Pancreas (tissue), 10 donors: ENCODE measurements at regions not wholly inside any gene's neighbourhood (a gene's known extent, or its start where the extent isn't known, plus 50 kb on each side); places are given as distances from the start of the nearest gene placed in this dataset.

Experiments
- ATAC-seq, 4 donors: fragments of 200-7000 bp; cut with Tn5 transposase; one replicate each; pipeline versions ENCODE4 v1.8.0 to v1.9.1; 2020; ENCODE audit warnings: mild to moderate bottlenecking in 4 of 4, moderate library complexity in 4 of 4
- DNase-seq, 6 donors: peaks; one replicate each; pipeline ENCODE4 v3.0.0-alpha.2; 2020
- FAIRE-seq: peaks from 2 replicates; lab custom pipeline; 2012; peaks lifted over from hg19 to GRCh38; lab: Jason Lieb, UNC
- H3K27ac ChIP-seq, 4 donors: fragments of 200-600 bp; sonication (generic); 1 replicate in 3 of 4; 2 replicates in 1 of 4; pipeline versions ENCODE4 v1.5.0 to v1.8.0; 2020
- H3K27me3 ChIP-seq, 4 donors: fragments of 200-600 bp; one replicate each; pipeline ENCODE4 v1.8.0; 2021
- H3K36me3 ChIP-seq, 3 donors: fragments of 200-600 bp; sonication (generic) in 1 of 3; one replicate each; pipeline versions ENCODE4 v1.5.0 to v1.8.0; 2020 to 2021
- H3K4me1 ChIP-seq, 3 donors: fragments of 200-600 bp; one replicate each; pipeline ENCODE4 v1.8.0; 2021
- H3K4me3 ChIP-seq, 4 donors: fragments of 200-600 bp; sonication (generic) in 2 of 4; one replicate each; pipeline versions ENCODE4 v1.5.0 to v1.8.0; 2020 to 2021
- H3K9me3 ChIP-seq, 4 donors: fragments of 200-600 bp; one replicate each; pipeline ENCODE4 v1.8.0; 2021
- CTCF ChIP-seq, 4 donors: fragments of 200-600 bp; sonication (generic) in 3 of 4; IDR thresholded peaks; one replicate each; pipeline versions ENCODE4 v1.5.0 to v1.8.0; 2021; ENCODE audit warnings: antibody characterized with exemption in 4 of 4
- WGBS, 2 donors: extraction: QIAGEN DNeasy Blood & Tissue Kit; methylation state at CpG; one replicate each; pipeline ENCODE4 v1.1.7; 2013; 5-methylcytosine and 5-hydroxymethylcytosine counted together
- intact Hi-C, 3 donors: fragments of 100-400 bp; cut with DNase I; formaldehyde crosslinking; loops; one replicate each; pipeline versions ENCODE4 v1.11.1 to v1.14.2; 2022
- donor health status: healthy with polysubstance abuse.
- donor health status: DM: no; HTN: no; CAD: no; lungs with moderate emphysema.
- donor health status: DM: no; HTN: no; CAD: no.
- donor health status: control.
- donor health status: control.
- donor health status: Bipolar disorder and iron deficiency.
- donor health status: DM: yes; HTN: yes; CAD: no.
- donor health status: DM: no; HTN: no; CAD: no.
- donor health status: DM: no; HTN: no; CAD: no.
- donor health status: DM: yes; HTN: yes; CAD: no.

- no peak overlapping the region for H3K4me3 ChIP-seq
- WGBS, 2 donors: 50 to 62% methylated on average over 3 of the region's 3 CpGs
- no peak for TF ChIP-seq CTCF (IDR thresholded peaks at IDR 0.05)
- no peaks in the 10 kb centered on the region for H3K36me3 ChIP-seq
- no peaks in the 10 kb centered on the region for H3K9me3 ChIP-seq
- H3K27me3 ChIP-seq: no peaks in the 10 kb centered on the region
- ATAC-seq (no peak), FAIRE-seq (no peak), DNase-seq (no peak)
- H3K27ac ChIP-seq: no peak overlapping the region
- intact Hi-C loops: no loop called here
- H3K4me1 ChIP-seq: no peaks in the 10 kb centered on the region
These were observed 60.6 kb upstream of the LMO4 start for GRCh38 chr1:87268111-87268510.

GRCh38 chr1:87269921-87270320 lies 58.8 kb upstream of the LMO4 start:
- DNase-seq: no peak
- Histone ChIP-seq H3K36me3 (no peaks in the 10 kb centered on the region), H3K27ac (no peak overlapping the region), H3K4me3 (no peak overlapping the region), H3K9me3 (no peaks in the 10 kb centered on the region), H3K27me3 (no peaks in the 10 kb centered on the region), H3K4me1 (no peaks in the 10 kb centered on the region)
- WGBS, 2 donors: 35 to 73% methylated on average over 1 of the region's 1 CpG
- FAIRE-seq: no peak
- intact Hi-C loops: no loop called here
- ATAC-seq: no peak
- TF ChIP-seq CTCF (IDR thresholded peaks at IDR 0.05): no peak

- H3K27ac ChIP-seq: no peak overlapping the region
- intact Hi-C loops: no loop called here
- FAIRE-seq (no peak), ATAC-seq (no peak), DNase-seq (no peak)
- WGBS, 2 donors: 10 to 13% methylated on average over 1 of the region's 1 CpG
- no peaks in the 10 kb centered on the region for H3K36me3 ChIP-seq
- no peak for TF ChIP-seq CTCF (IDR thresholded peaks at IDR 0.05)
- no peaks in the 10 kb centered on the region for H3K4me1 ChIP-seq
- H3K4me3 ChIP-seq: no peak overlapping the region
- H3K9me3 ChIP-seq: no peaks in the 10 kb centered on the region
- H3K27me3 ChIP-seq: no peaks in the 10 kb centered on the region
These were observed 55.4 kb upstream of the LMO4 start for GRCh38 chr1:87273291-87273690.

GRCh38 chr1:87274851-87275250 lies 53.8 kb upstream of the LMO4 start:
- ATAC-seq (no peak), DNase-seq (no peak), FAIRE-seq (no peak)

More at GRCh38 chr1:87274851-87275250, 53.8 kb upstream of the LMO4 start:
- Histone ChIP-seq H3K9me3 (no peaks in the 10 kb centered on the region), H3K27me3 (no peaks in the 10 kb centered on the region), H3K4me3 (no peak overlapping the region), H3K27ac (no peak overlapping the region), H3K4me1 (no peaks in the 10 kb centered on the region), H3K36me3 (no peaks in the 10 kb centered on the region)
- intact Hi-C loops: no loop called here
- no peak for TF ChIP-seq CTCF (IDR thresholded peaks at IDR 0.05)
- 43 to 48% methylated on average over 7 of the region's 7 CpGs for WGBS, 2 donors
